Hematopoietic multipotent progenitor cell (in vitro differentiated cells): ENCODE measurements at regions not wholly inside any gene's neighbourhood (a gene's known extent, or its start where the extent isn't known, plus 50 kb on each side); places are given as distances from the start of the nearest gene placed in this dataset.

Experiments
- DNase-seq, 3 donors: peaks; one replicate each; pipeline ENCODE4 v3.0.0-alpha.2; 2011 to 2015; ENCODE audit warnings: low read depth in 2 of 3, low spot score in 2 of 3

- DNase-seq: peak in 1 of 3 donors; percentile 25
Measured at GRCh38 chr4:138927072-138927471, 88.5 kb upstream of the NOCT start.

GRCh38 chr4:138925495-138925894, 90.1 kb upstream of the NOCT start:
- DNase-seq: no peak

GRCh38 chr4:138919094-138919936, 96.3 kb upstream of the NOCT start:
- peak in 2 of 3 donors; percentile 18 to 31 for DNase-seq

- no peak for DNase-seq
Measured at GRCh38 chr4:138918169-138918869, 97.3 kb upstream of the NOCT start.

GRCh38 chr4:138916763-138917162, 98.8 kb upstream of the NOCT start:
- no peak for DNase-seq

GRCh38 chr4:138915756-138916155, 99.8 kb upstream of the NOCT start:
- DNase-seq: no peak

- DNase-seq: no peak
Measured at GRCh38 chr4:138912704-138913340, 102.8 kb upstream of the NOCT start.

- no peak for DNase-seq
Measured at GRCh38 chr4:138911909-138912703, 103.5 kb upstream of the NOCT start.

GRCh38 chr4:138910914-138911336, 104.7 kb upstream of the NOCT start:
- DNase-seq: peak in 2 of 3 donors; percentile 80 to 90

GRCh38 chr4:138910195-138910913, 105.2 kb upstream of the NOCT start:
- no peak for DNase-seq

GRCh38 chr4:138909587-138909986, 106.0 kb upstream of the NOCT start:
- no peak for DNase-seq

- no peak for DNase-seq
Measured at GRCh38 chr4:138908134-138908533, 107.4 kb upstream of the NOCT start.

GRCh38 chr4:138907174-138907573, 108.4 kb upstream of the NOCT start:
- no peak for DNase-seq

- DNase-seq: no peak
Measured at GRCh38 chr4:138904793-138905192, 110.8 kb upstream of the NOCT start.

- no peak for DNase-seq
Measured at GRCh38 chr4:138903185-138903584, 112.4 kb upstream of the NOCT start.

- no peak for DNase-seq
Measured at GRCh38 chr4:138902705-138903104, 112.9 kb upstream of the NOCT start.

- no peak for DNase-seq
Measured at GRCh38 chr4:138901177-138901576, 114.4 kb upstream of the NOCT start.

- DNase-seq: no peak
Measured at GRCh38 chr4:138899999-138900398, 115.6 kb upstream of the NOCT start.

- no peak for DNase-seq
Measured at GRCh38 chr4:138898282-138898681, 117.3 kb upstream of the NOCT start.

GRCh38 chr4:138897811-138898226, 117.8 kb upstream of the NOCT start:
- no peak for DNase-seq
